ENCODE measurements at regions not wholly inside any gene's neighbourhood (a gene's known extent, or its start where the extent isn't known, plus 50 kb on each side); places are given as distances from the start of the nearest gene placed in this dataset.
"Not testable (repeated sequence)": the region's sequence is repeated elsewhere in the genome, so short reads cannot be mapped to it uniquely, and the experiment has no call there.

- peaks cover 0 to 3% (median 0%) of the 10 kb centered on the region in 3 donors for H3K9me3 ChIP-seq
- no peaks in the 10 kb centered on the region for H3K4me1 ChIP-seq
- no peaks in the 10 kb centered on the region for H3K27me3 ChIP-seq
- no peak overlapping the region for H3K4me3 ChIP-seq
- TF ChIP-seq POLR2AphosphoS5 (IDR thresholded peaks at IDR 0.05) (no peak), CTCF (IDR thresholded peaks at IDR 0.05) (no peak), EP300 (IDR thresholded peaks at IDR 0.05) (no peak), POLR2A (IDR thresholded peaks at IDR 0.05) (no peak)
- 20 to 43% methylated on average over 9 of the region's 9 CpGs for WGBS, 2 donors (ENCODE audit: low coverage in 1 of 2)
- no peak for ATAC-seq
- H3K36me3 ChIP-seq = no peaks in the 10 kb centered on the region
- H3K27ac ChIP-seq = no peak overlapping the region
These were observed 195.9 kb downstream of the SHOX start for GRCh38 chrX:826448-826847.

GRCh38 chrX:825991-826390 lies 195.4 kb downstream of the SHOX start:
- Histone ChIP-seq H3K27ac (no peak overlapping the region), H3K36me3 (no peaks in the 10 kb centered on the region), H3K4me1 (no peaks in the 10 kb centered on the region), H3K27me3 (no peaks in the 10 kb centered on the region), H3K4me3 (no peak overlapping the region), H3K9me3 (peaks cover 0 to 1% (median 0%) of the 10 kb centered on the region in 3 donors)
- TF ChIP-seq EP300 (IDR thresholded peaks at IDR 0.05) = no peak
- TF ChIP-seq POLR2A (IDR thresholded peaks at IDR 0.05) = no peak
- TF ChIP-seq POLR2AphosphoS5 (IDR thresholded peaks at IDR 0.05) = no peak
- TF ChIP-seq CTCF (IDR thresholded peaks at IDR 0.05) = no peak
- peak; percentile 55 for ATAC-seq
- 29 to 45% methylated on average over 9 to 11 of the region's 11 CpGs for WGBS, 2 donors (ENCODE audit: low coverage in 1 of 2)

GRCh38 chrX:823073-823472 lies 192.5 kb downstream of the SHOX start:
- not testable (repeated sequence) for ATAC-seq, H3K4me3 ChIP-seq, H3K27me3 ChIP-seq, H3K36me3 ChIP-seq, H3K27ac ChIP-seq, H3K4me1 ChIP-seq
- 90 to 100% methylated on average over 1 of the region's 1 CpG for WGBS, 2 donors (ENCODE audit: low coverage in 1 of 2)
- peaks cover 0 to 11% (median 0%) of the 10 kb centered on the region in 3 donors for H3K9me3 ChIP-seq

GRCh38 chrX:821327-822107 lies 190.9 kb downstream of the SHOX start:
- Histone ChIP-seq H3K4me3 (no peak overlapping the region), H3K4me1 (no peaks in the 10 kb centered on the region), H3K9me3 (peaks cover 0 to 21% (median 0%) of the 10 kb centered on the region in 3 donors), H3K27ac (no peak overlapping the region), H3K36me3 (no peaks in the 10 kb centered on the region), H3K27me3 (no peaks in the 10 kb centered on the region)
- no peak for ATAC-seq
- 67 to 68% methylated on average over 6 to 12 of the region's 12 CpGs for WGBS, 2 donors (ENCODE audit: low coverage in 1 of 2)
- TF ChIP-seq POLR2AphosphoS5 (IDR thresholded peaks at IDR 0.05) (no peak), POLR2A (IDR thresholded peaks at IDR 0.05) (no peak), EP300 (IDR thresholded peaks at IDR 0.05) (no peak), CTCF (IDR thresholded peaks at IDR 0.05) (no peak)

- H3K4me3 ChIP-seq = no peak overlapping the region
- WGBS, 2 donors (ENCODE audit: low coverage in 1 of 2) = 92 to 94% methylated on average over 9 to 15 of the region's 15 CpGs
- no peaks in the 10 kb centered on the region for H3K4me1 ChIP-seq
- no peak overlapping the region for H3K27ac ChIP-seq
- no peaks in the 10 kb centered on the region for H3K27me3 ChIP-seq
- no peak for TF ChIP-seq POLR2A (IDR thresholded peaks at IDR 0.05)
- no peak for TF ChIP-seq EP300 (IDR thresholded peaks at IDR 0.05)
- TF ChIP-seq POLR2AphosphoS5 (IDR thresholded peaks at IDR 0.05) = no peak
- no peak for TF ChIP-seq CTCF (IDR thresholded peaks at IDR 0.05)
- no peak for ATAC-seq
- H3K9me3 ChIP-seq = peaks cover 0 to 35% (median 0%) of the 10 kb centered on the region in 3 donors
- no peaks in the 10 kb centered on the region for H3K36me3 ChIP-seq
These were observed 189.1 kb downstream of the SHOX start for GRCh38 chrX:819684-820083.

Data from gastroesophageal sphincter (tissue), 4 donors.